SK-N-SH treated with all-trans-retinoic acid at 6 μM for 48 hours (cell line): ENCODE measurements at regions not wholly inside any gene's neighbourhood (a gene's known extent, or its start where the extent isn't known, plus 50 kb on each side); places are given as distances from the start of the nearest gene placed in this dataset.

ENCODE experiments used
- ATAC-seq: fragments of 200-7000 bp; cut with Tn5 transposase; 3 replicates; pipeline ENCODE4 v1.9.1; 2020; ENCODE audit warnings: mild to moderate bottlenecking, moderate library complexity
- ARNTL ChIP-seq: fragments of 450-650 bp; formaldehyde crosslinking; IDR thresholded peaks from 2 replicates; pipeline ENCODE4 v1.5.0; 2020; ENCODE audit warnings: low read depth, mild to moderate bottlenecking, moderate library complexity, borderline replicate concordance
- BACH2 ChIP-seq: fragments of 250-450 bp; sonication (Bioruptor Pico); IDR thresholded peaks from 2 replicates; pipeline ENCODE4 v1.9.0; 2021; ENCODE audit warnings: mild to moderate bottlenecking, borderline replicate concordance
- CSDC2 ChIP-seq: fragments of 250-450 bp; sonication (Bioruptor Pico); IDR thresholded peaks from 2 replicates; pipeline ENCODE4 v1.5.0; 2020; ENCODE audit warnings: mild to moderate bottlenecking, moderate library complexity
- CSRNP3 ChIP-seq: fragments of 250-450 bp; sonication (Bioruptor Pico); IDR thresholded peaks from 2 replicates; pipeline ENCODE4 v1.5.1; 2021; ENCODE audit warnings: mild to moderate bottlenecking, moderate library complexity
- ESRRG ChIP-seq: fragments of 250-450 bp; sonication (Bioruptor Pico); IDR thresholded peaks from 2 replicates; pipeline ENCODE4 v1.6.1; 2021; ENCODE audit warnings: mild to moderate bottlenecking
- GLIS3 ChIP-seq: fragments of 250-450 bp; sonication (Bioruptor Pico); IDR thresholded peaks from 2 replicates; pipeline ENCODE4 v1.5.0; 2020; ENCODE audit warnings: mild to moderate bottlenecking, moderate library complexity
- ISL1 ChIP-seq: fragments of 250-450 bp; sonication (Bioruptor Pico); IDR thresholded peaks from 2 replicates; pipeline ENCODE4 v2.1.2; 2022; ENCODE audit warnings: mild to moderate bottlenecking, moderate library complexity
- OSR1 ChIP-seq: fragments of 250-450 bp; sonication (Bioruptor Pico); IDR thresholded peaks from 2 replicates; pipeline ENCODE4 v1.8.0; 2022; ENCODE audit warnings: moderate library complexity, mild to moderate bottlenecking, inconsistent platforms
- PATZ1 ChIP-seq: fragments of 250-450 bp; sonication (Bioruptor Pico); IDR thresholded peaks from 2 replicates; pipeline ENCODE4 v1.8.0; 2020; ENCODE audit warnings: mild to moderate bottlenecking, moderate library complexity, borderline replicate concordance
- PPARA ChIP-seq: fragments of 250-450 bp; sonication (Bioruptor Pico); IDR thresholded peaks from 2 replicates; pipeline ENCODE4 v1.5.0; 2020; ENCODE audit warnings: mild to moderate bottlenecking, borderline replicate concordance
- RARB ChIP-seq: fragments of 250-450 bp; sonication (Bioruptor Pico); IDR thresholded peaks from 2 replicates; pipeline ENCODE4 v1.8.0; 2021; ENCODE audit warnings: mild to moderate bottlenecking, moderate library complexity
- SNAI2 ChIP-seq: fragments of 250-450 bp; sonication (Bioruptor Pico); IDR thresholded peaks from 2 replicates; pipeline ENCODE4 v1.5.0; 2020; ENCODE audit warnings: mild to moderate bottlenecking, moderate library complexity
- TCF4 ChIP-seq: fragments of 250-450 bp; sonication (Bioruptor Pico); IDR thresholded peaks from 2 replicates; pipeline ENCODE4 v1.8.0; 2021; ENCODE audit warnings: mild to moderate bottlenecking, moderate library complexity, borderline replicate concordance
- TOX ChIP-seq: fragments of 250-450 bp; sonication (Bioruptor Pico); IDR thresholded peaks from 2 replicates; pipeline ENCODE4 v1.8.0; 2021; ENCODE audit warnings: mild to moderate bottlenecking, moderate library complexity, borderline replicate concordance
- ZC3H10 ChIP-seq: fragments of 250-450 bp; sonication (Bioruptor Pico); IDR thresholded peaks from 2 replicates; pipeline ENCODE4 v1.5.1; 2021; ENCODE audit warnings: mild to moderate bottlenecking, moderate library complexity
- ZFP3 ChIP-seq: fragments of 250-450 bp; sonication (Bioruptor Pico); IDR thresholded peaks from 2 replicates; pipeline ENCODE4 v1.5.0; 2020; ENCODE audit warnings: mild to moderate bottlenecking, moderate library complexity
- ZFP30 ChIP-seq: fragments of 450-650 bp; formaldehyde crosslinking; IDR thresholded peaks from 2 replicates; pipeline ENCODE4 v1.5.0; 2022; ENCODE audit warnings: mild to moderate bottlenecking, moderate library complexity
- ZNF565 ChIP-seq: fragments of 450-650 bp; formaldehyde crosslinking; conservative IDR thresholded peaks from 2 replicates; pipeline ENCODE4 v1.5.0; 2020; ENCODE audit warnings: low read depth, mild to moderate bottlenecking, moderate library complexity
- ZNF70 ChIP-seq: fragments of 450-650 bp; formaldehyde crosslinking; IDR thresholded peaks from 2 replicates; pipeline ENCODE4 v1.5.0; 2020; ENCODE audit warnings: mild to moderate bottlenecking, moderate library complexity
- ZNF8 ChIP-seq: fragments of 450-650 bp; formaldehyde crosslinking; IDR thresholded peaks from 2 replicates; pipeline ENCODE4 v1.5.0; 2020; ENCODE audit warnings: mild to moderate bottlenecking, moderate library complexity
- TF ChIP-seq, protein P1 (sequence below): fragments of 250-450 bp; sonication (Bioruptor Pico); IDR thresholded peaks from 2 replicates; pipeline ENCODE4 v1.5.0; 2020; ENCODE audit warnings: mild to moderate bottlenecking, moderate library complexity
- TF ChIP-seq, protein P2 (sequence below): fragments of 250-450 bp; sonication (Bioruptor Pico); IDR thresholded peaks from 2 replicates; pipeline ENCODE4 v1.8.0; 2021; ENCODE audit warnings: low read depth, mild to moderate bottlenecking, moderate library complexity, borderline replicate concordance

DNA sequence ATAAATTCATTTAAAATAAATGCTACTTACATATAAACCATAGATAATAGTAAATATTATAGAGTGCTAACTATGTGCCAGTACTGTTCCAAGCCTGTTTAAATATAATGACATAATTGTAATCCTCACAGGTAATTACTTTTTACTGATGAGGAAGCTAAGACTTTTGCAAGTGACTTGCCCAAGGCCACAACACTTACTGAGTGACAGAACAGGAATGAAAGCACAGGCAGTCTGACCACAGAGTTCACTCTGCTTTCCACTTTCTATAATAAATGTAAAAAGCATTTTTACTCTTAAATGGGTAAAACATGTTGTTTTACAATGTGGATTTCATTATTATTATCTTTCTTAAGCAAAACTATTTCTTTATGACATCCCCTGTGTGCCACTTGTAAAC is 537.8 kb upstream of the SLC39A10 start (continued):
- TF ChIP-seq, protein P1, sequence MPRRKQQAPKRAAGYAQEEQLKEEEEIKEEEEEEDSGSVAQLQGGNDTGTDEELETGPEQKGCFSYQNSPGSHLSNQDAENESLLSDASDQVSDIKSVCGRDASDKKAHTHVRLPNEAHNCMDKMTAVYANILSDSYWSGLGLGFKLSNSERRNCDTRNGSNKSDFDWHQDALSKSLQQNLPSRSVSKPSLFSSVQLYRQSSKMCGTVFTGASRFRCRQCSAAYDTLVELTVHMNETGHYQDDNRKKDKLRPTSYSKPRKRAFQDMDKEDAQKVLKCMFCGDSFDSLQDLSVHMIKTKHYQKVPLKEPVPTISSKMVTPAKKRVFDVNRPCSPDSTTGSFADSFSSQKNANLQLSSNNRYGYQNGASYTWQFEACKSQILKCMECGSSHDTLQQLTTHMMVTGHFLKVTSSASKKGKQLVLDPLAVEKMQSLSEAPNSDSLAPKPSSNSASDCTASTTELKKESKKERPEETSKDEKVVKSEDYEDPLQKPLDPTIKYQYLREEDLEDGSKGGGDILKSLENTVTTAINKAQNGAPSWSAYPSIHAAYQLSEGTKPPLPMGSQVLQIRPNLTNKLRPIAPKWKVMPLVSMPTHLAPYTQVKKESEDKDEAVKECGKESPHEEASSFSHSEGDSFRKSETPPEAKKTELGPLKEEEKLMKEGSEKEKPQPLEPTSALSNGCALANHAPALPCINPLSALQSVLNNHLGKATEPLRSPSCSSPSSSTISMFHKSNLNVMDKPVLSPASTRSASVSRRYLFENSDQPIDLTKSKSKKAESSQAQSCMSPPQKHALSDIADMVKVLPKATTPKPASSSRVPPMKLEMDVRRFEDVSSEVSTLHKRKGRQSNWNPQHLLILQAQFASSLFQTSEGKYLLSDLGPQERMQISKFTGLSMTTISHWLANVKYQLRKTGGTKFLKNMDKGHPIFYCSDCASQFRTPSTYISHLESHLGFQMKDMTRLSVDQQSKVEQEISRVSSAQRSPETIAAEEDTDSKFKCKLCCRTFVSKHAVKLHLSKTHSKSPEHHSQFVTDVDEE (CRISPR knock-in tag): no peak

DNA sequence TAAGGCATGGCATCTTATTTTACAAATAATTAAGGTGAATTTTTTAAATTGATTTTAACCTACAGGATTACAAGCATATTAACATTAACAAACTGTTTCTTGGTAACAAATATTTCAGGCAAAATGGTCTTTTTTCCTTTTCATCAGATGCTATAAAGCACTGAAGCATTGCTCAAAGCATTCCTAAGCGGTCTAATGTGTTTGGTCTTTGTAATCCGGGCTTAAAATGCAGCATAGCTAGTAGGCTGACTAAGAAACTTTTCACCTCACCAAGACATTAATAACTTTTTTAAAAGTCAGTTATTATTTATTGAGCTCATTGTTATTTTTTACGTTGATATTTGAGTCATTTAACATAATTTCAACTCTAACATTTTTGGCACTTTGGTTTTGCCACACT is 538.8 kb upstream of the SLC39A10 start:
- TF ChIP-seq ARNTL (CRISPR knock-in tag) (no peak), SNAI2 (CRISPR knock-in tag) (no peak), BACH2 (CRISPR knock-in tag) (no peak), CSRNP3 (CRISPR knock-in tag) (no peak), OSR1 (no peak), ZNF8 (CRISPR knock-in tag) (no peak), ZFP3 (CRISPR knock-in tag) (no peak), ZNF565 (CRISPR knock-in tag) (no peak), TOX (CRISPR knock-in tag) (no peak), ZNF70 (CRISPR knock-in tag) (no peak), PPARA (CRISPR knock-in tag) (no peak), ZC3H10 (no peak), GLIS3 (no peak), ISL1 (CRISPR knock-in tag) (no peak), ESRRG (CRISPR knock-in tag) (no peak), PATZ1 (CRISPR knock-in tag) (no peak), ZFP30 (CRISPR knock-in tag) (no peak)
- TF ChIP-seq, protein P2, sequence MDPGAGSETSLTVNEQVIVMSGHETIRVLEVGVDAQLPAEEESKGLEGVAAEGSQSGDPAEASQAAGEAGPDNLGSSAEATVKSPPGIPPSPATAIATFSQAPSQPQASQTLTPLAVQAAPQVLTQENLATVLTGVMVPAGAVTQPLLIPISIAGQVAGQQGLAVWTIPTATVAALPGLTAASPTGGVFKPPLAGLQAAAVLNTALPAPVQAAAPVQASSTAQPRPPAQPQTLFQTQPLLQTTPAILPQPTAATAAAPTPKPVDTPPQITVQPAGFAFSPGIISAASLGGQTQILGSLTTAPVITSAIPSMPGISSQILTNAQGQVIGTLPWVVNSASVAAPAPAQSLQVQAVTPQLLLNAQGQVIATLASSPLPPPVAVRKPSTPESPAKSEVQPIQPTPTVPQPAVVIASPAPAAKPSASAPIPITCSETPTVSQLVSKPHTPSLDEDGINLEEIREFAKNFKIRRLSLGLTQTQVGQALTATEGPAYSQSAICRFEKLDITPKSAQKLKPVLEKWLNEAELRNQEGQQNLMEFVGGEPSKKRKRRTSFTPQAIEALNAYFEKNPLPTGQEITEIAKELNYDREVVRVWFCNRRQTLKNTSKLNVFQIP (CRISPR knock-in tag): no peak
- TF ChIP-seq, protein P1 (CRISPR knock-in tag): no peak
- no peak for ATAC-seq

GRCh38 chr2:195117011-195117410 is 540.0 kb upstream of the SLC39A10 start:
- TF ChIP-seq GLIS3 (no peak), ESRRG (CRISPR knock-in tag) (no peak), SNAI2 (CRISPR knock-in tag) (no peak), PPARA (CRISPR knock-in tag) (no peak), ZNF565 (CRISPR knock-in tag) (no peak), TCF4 (CRISPR knock-in tag) (no peak), TOX (CRISPR knock-in tag) (no peak), PATZ1 (CRISPR knock-in tag) (no peak), CSDC2 (CRISPR knock-in tag) (no peak), ZC3H10 (no peak), ARNTL (CRISPR knock-in tag) (no peak), ZFP3 (CRISPR knock-in tag) (no peak), RARB (CRISPR knock-in tag) (no peak)
- TF ChIP-seq, protein P2 (CRISPR knock-in tag): no peak

More at GRCh38 chr2:195117011-195117410, 540.0 kb upstream of the SLC39A10 start:
- no peak for ATAC-seq
